OCI-LY7 (cell line): ENCODE measurements at regions not wholly inside any gene's neighbourhood (a gene's known extent, or its start where the extent isn't known, plus 50 kb on each side); places are given as distances from the start of the nearest gene placed in this dataset.

Experiments used
- BruUV-seq: library from RNA; stranded (reverse); fragments of 400-500 nt; replicated peaks from 2 replicates; lab custom pipeline; 2021; lab: Mats Ljungman, UMichigan
- CTCF ChIA-PET: fragments of 300-600 bp; sonication (Branson Sonifier 250); formaldehyde crosslinking; loops from one replicate; lab custom pipeline; 2022; ENCODE audit warnings: antibody characterized with exemption; ENCODE audit not compliant: unreplicated experiment; lab: Charles Lee
- POLR2A ChIA-PET: fragments of 300-600 bp; sonication (Branson Sonifier 250); formaldehyde crosslinking; loops from one replicate; lab custom pipeline; 2022; ENCODE audit warnings: antibody characterized with exemption; lab: Charles Lee
- DNase-seq: peaks from one replicate; pipeline ENCODE4 v3.0.0-alpha.2; 2015; ENCODE audit warnings: low spot score
- H2AFZ ChIP-seq: fragments of 200-600 bp; sonication (generic), shearing (Covaris generic); 2 replicates; pipeline ENCODE4 v1.6.1; 2014; ENCODE audit warnings: mild to moderate bottlenecking, antibody characterized with exemption, low read length, moderate library complexity
- H3K27ac ChIP-seq: fragments of 200-600 bp; sonication (generic); 2 replicates; pipeline ENCODE4 v1.5.1; 2014; ENCODE audit warnings: mixed run types, low read depth, mild to moderate bottlenecking, moderate library complexity, low read length, inconsistent platforms; ENCODE audit not compliant: poor library complexity, severe bottlenecking
- H3K36me3 ChIP-seq: fragments of 200-600 bp; sonication (generic); 2 replicates; pipeline ENCODE4 v1.6.1; 2014; ENCODE audit warnings: mild to moderate bottlenecking, antibody characterized with exemption, low read length, moderate library complexity, mixed read lengths; ENCODE audit not compliant: insufficient read depth
- H3K4me1 ChIP-seq: fragments of 200-600 bp; sonication (generic); 2 replicates; pipeline ENCODE4 v1.5.1; 2014; ENCODE audit warnings: mild to moderate bottlenecking, low read length; ENCODE audit not compliant: insufficient read depth, poor library complexity, severe bottlenecking
- H3K4me2 ChIP-seq: fragments of 200-600 bp; sonication (generic); 2 replicates; pipeline ENCODE4 v1.6.1; 2014; ENCODE audit warnings: mild to moderate bottlenecking, low read length
- H3K4me3 ChIP-seq: fragments of 200-600 bp; sonication (generic); 2 replicates; pipeline ENCODE4 v1.5.1; 2014; ENCODE audit warnings: mild to moderate bottlenecking, low read depth, low read length; ENCODE audit not compliant: poor library complexity, severe bottlenecking
- H3K79me2 ChIP-seq: fragments of 200-600 bp; sonication (generic); 2 replicates; pipeline ENCODE4 v1.6.1; 2016; ENCODE audit warnings: low read depth, mild to moderate bottlenecking, low read length, moderate library complexity, mixed read lengths; ENCODE audit not compliant: insufficient read depth
- H3K9me2 ChIP-seq: fragments of 200-600 bp; sonication (generic); 2 replicates; pipeline ENCODE4 v1.6.1; 2016; ENCODE audit warnings: mild to moderate bottlenecking, low read length, mixed read lengths; ENCODE audit not compliant: insufficient read depth
- H3K9me3 ChIP-seq: fragments of 200-600 bp; sonication (generic); 2 replicates; pipeline ENCODE4 v1.6.1; 2014; ENCODE audit warnings: mild to moderate bottlenecking, mixed run types, low read length, mixed read lengths
- H4K20me1 ChIP-seq: fragments of 200-600 bp; sonication (generic); 2 replicates; pipeline ENCODE4 v1.6.1; 2014; ENCODE audit warnings: mild to moderate bottlenecking, antibody characterized with exemption, low read length, moderate library complexity, mixed read lengths; ENCODE audit not compliant: insufficient read depth
- CTCF ChIP-seq: fragments of 200-600 bp; sonication (generic); conservative IDR thresholded peaks from 2 replicates; pipeline ENCODE4 v1.5.1; 2014; ENCODE audit warnings: mild to moderate bottlenecking, antibody characterized with exemption, low read length, moderate library complexity, mixed read lengths
- EZH2phosphoT487 ChIP-seq: fragments of 200-600 bp; sonication (generic); IDR thresholded peaks from 2 replicates; pipeline ENCODE4 v1.6.1; 2018; ENCODE audit warnings: low read depth, borderline replicate concordance, mild to moderate bottlenecking, mixed run types, antibody characterized with exemption, low read length, moderate library complexity, mixed read lengths
- intact Hi-C: fragments of 100-400 bp; cut with micrococcal nuclease; formaldehyde crosslinking; loops from one replicate; pipeline ENCODE4 v1.10.0; 2022; ENCODE audit not compliant: unreplicated experiment

GRCh38 chr5:17896605-17897004, 262.3 kb downstream of the TAF11L14 start:
- BruUV-seq = no TSS peak
- H3K9me2 ChIP-seq = no peaks in the 10 kb centered on the region
- H3K4me2 ChIP-seq = no peak overlapping the region
- intact Hi-C loops = no loop called here
- no peaks in the 10 kb centered on the region for H3K4me1 ChIP-seq
- TF ChIP-seq EZH2phosphoT487 (no peak), CTCF (no peak)
- no peak overlapping the region for H3K4me3 ChIP-seq
- ChIA-PET CTCF (no interaction called here), POLR2A (interaction anchor here (0.6 kb wide), 2 partner anchors 19 to 200 kb away, joined by 3 to 5 read pairs; no protein-coding TSS in a partner anchor)
- no peak for DNase-seq
- H3K79me2 ChIP-seq = no peaks in the 10 kb centered on the region
- no peak overlapping the region for H2AFZ ChIP-seq
- H3K9me3 ChIP-seq = no peaks in the 10 kb centered on the region
- H3K27ac ChIP-seq = no peak overlapping the region
- H4K20me1 ChIP-seq = no peaks in the 10 kb centered on the region
- no peaks in the 10 kb centered on the region for H3K36me3 ChIP-seq

DNA sequence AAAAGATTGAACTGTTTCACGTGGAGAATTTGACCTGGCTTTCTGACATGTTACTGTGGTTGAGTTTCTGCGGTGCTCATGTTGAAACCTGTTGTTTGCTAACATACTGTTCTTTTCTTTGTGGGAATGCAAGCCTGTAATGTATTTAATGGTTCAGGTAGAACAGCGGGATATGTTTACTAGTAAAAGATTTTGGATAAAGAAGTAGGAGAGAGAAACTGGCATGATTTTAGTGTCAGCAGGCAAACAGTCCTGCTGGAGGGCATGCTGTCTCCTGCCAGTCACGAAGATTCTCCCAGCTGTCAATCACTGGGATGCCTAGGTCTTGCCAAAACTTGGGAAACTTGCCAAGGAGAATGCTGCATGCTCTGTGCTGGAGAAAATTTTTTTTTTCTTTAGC, 263.5 kb downstream of the TAF11L14 start:
- no peaks in the 10 kb centered on the region for H3K9me3 ChIP-seq
- H3K9me2 ChIP-seq = no peaks in the 10 kb centered on the region
- no peaks in the 10 kb centered on the region for H4K20me1 ChIP-seq
- no peak for DNase-seq
- no peaks in the 10 kb centered on the region for H3K4me1 ChIP-seq
- no peak overlapping the region for H3K4me3 ChIP-seq
- no peak overlapping the region for H2AFZ ChIP-seq
- no peaks in the 10 kb centered on the region for H3K36me3 ChIP-seq
- no peak overlapping the region for H3K4me2 ChIP-seq
- TF ChIP-seq CTCF (no peak), EZH2phosphoT487 (no peak)
- no TSS peak for BruUV-seq
- no peaks in the 10 kb centered on the region for H3K79me2 ChIP-seq
- POLR2A ChIA-PET = no interaction called here
- intact Hi-C loops = no loop called here
- no peak overlapping the region for H3K27ac ChIP-seq
- CTCF ChIA-PET = no interaction called here

DNA sequence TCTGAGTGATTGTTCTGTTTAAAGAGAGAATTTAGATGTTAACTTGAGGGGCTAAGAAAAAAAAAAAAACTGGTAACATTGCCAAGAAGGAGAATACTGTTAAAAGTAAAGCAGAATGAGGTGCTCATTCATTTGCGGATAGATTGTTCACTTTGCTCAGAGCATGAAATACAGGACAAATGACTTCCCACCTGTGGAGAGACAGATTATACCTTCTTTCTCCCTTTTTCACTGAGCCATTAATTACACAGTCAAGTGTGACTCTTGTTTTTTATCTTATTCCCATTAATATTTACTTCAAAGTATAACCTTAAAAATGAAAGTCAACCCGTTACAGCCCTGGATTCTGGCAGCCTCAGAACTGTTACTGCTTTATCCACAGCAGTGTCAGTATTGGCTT, 264.5 kb downstream of the TAF11L14 start:
- no TSS peak for BruUV-seq

More for the DNA sequence above, 264.5 kb downstream of the TAF11L14 start:
- CTCF ChIA-PET = no interaction called here
- Histone ChIP-seq H3K79me2 (no peaks in the 10 kb centered on the region), H3K9me2 (no peaks in the 10 kb centered on the region), H4K20me1 (no peaks in the 10 kb centered on the region), H3K9me3 (no peaks in the 10 kb centered on the region), H3K4me2 (no peak overlapping the region), H2AFZ (no peak overlapping the region), H3K36me3 (no peaks in the 10 kb centered on the region), H3K27ac (no peak overlapping the region), H3K4me3 (no peak overlapping the region), H3K4me1 (no peaks in the 10 kb centered on the region)
- POLR2A ChIA-PET = interaction anchor here (0.8 kb wide), 1 partner anchor 243 kb away, joined by 3 read pairs; no protein-coding TSS in a partner anchor
- intact Hi-C loops = no loop called here
- no peak for DNase-seq
- no peak for TF ChIP-seq EZH2phosphoT487
- no peak for TF ChIP-seq CTCF
